HCT116 (cell line): ENCODE measurements at regions not wholly inside any gene's neighbourhood (a gene's known extent, or its start where the extent isn't known, plus 50 kb on each side); places are given as distances from the start of the nearest gene placed in this dataset.

Experiments used
- EGR1 ChIP-seq: IDR thresholded peaks from 2 replicates; pipeline ENCODE4 v1.6.1; 2012; ENCODE audit warnings: low read depth
- EZH2 ChIP-seq: fragments of 200-600 bp; sonication (generic); IDR thresholded peaks from 2 replicates; pipeline ENCODE4 v1.6.1; 2017; ENCODE audit warnings: antibody characterized with exemption, mixed run types
- EZH2phosphoT487 ChIP-seq: fragments of 200-600 bp; IDR thresholded peaks from 2 replicates; pipeline ENCODE4 v1.6.1; 2018; ENCODE audit warnings: antibody characterized with exemption, borderline replicate concordance
- POLR2A ChIP-seq: IDR thresholded peaks from 2 replicates; pipeline ENCODE4 v1.7.0; 2011; ENCODE audit warnings: borderline replicate concordance; ENCODE audit not compliant: insufficient read depth, insufficient read length; ENCODE audit errors: extremely low read depth
- TCF7L2 ChIP-seq: IDR thresholded peaks from 2 replicates; pipeline ENCODE4 v1.7.0; 2011; ENCODE audit warnings: borderline replicate concordance, inconsistent platforms; ENCODE audit not compliant: insufficient read depth, insufficient read length; ENCODE audit errors: extremely low read depth
- YY1 ChIP-seq: IDR thresholded peaks from 2 replicates; pipeline ENCODE4 v1.6.1; 2011; ENCODE audit warnings: low read length, low read depth, moderate library complexity, mild to moderate bottlenecking; ENCODE audit not compliant: insufficient replicate concordance; ENCODE audit errors: extremely low read depth
- ZFX ChIP-seq: fragments of 450-650 bp; IDR thresholded peaks from 2 replicates; pipeline ENCODE4 v1.6.1; 2017
- TF ChIP-seq, protein P1 (sequence below): IDR thresholded peaks from 2 replicates; pipeline ENCODE4 v1.6.1; 2012; ENCODE audit warnings: low read depth
- TF ChIP-seq, protein P2 (sequence below), 3 experiments: fragments of 200-600 bp in 1 of 3; sonication (generic) in 1 of 3; IDR thresholded peaks in 2 of 3; conservative IDR thresholded peaks in 1 of 3; 2 replicates each; pipeline ENCODE4 v1.5.1; 2012 to 2017; ENCODE audit warnings: low read depth in 2 of 3, low read length in 2 of 3, antibody characterized with exemption in 1 of 3, borderline replicate concordance in 1 of 3, control low read depth in 1 of 3, mild to moderate bottlenecking in 1 of 3, mixed read lengths in 1 of 3, mixed run types in 1 of 3, moderate library complexity in 1 of 3; ENCODE audit not compliant: insufficient read depth in 1 of 3

DNA sequence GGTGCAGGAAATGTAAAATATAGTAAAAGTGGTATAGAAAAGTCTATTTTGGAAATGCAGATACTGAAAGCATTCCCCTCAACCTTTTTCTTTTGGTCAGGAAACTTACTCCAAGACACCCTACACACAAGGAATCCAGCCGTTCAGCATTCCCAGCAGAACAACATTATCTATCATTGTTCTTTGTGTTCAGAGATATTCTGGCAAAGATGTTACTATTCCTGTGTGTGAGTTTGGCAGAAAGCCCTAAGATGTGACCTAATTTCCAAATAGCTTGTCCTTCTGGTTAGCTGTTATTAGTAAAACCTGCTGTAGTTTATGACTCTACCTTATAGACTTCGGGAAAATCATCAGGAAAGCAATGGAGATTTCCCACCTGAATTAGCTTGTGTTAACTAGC is 78.1 kb upstream of the PELI1 start:
- TF ChIP-seq, protein P1, sequence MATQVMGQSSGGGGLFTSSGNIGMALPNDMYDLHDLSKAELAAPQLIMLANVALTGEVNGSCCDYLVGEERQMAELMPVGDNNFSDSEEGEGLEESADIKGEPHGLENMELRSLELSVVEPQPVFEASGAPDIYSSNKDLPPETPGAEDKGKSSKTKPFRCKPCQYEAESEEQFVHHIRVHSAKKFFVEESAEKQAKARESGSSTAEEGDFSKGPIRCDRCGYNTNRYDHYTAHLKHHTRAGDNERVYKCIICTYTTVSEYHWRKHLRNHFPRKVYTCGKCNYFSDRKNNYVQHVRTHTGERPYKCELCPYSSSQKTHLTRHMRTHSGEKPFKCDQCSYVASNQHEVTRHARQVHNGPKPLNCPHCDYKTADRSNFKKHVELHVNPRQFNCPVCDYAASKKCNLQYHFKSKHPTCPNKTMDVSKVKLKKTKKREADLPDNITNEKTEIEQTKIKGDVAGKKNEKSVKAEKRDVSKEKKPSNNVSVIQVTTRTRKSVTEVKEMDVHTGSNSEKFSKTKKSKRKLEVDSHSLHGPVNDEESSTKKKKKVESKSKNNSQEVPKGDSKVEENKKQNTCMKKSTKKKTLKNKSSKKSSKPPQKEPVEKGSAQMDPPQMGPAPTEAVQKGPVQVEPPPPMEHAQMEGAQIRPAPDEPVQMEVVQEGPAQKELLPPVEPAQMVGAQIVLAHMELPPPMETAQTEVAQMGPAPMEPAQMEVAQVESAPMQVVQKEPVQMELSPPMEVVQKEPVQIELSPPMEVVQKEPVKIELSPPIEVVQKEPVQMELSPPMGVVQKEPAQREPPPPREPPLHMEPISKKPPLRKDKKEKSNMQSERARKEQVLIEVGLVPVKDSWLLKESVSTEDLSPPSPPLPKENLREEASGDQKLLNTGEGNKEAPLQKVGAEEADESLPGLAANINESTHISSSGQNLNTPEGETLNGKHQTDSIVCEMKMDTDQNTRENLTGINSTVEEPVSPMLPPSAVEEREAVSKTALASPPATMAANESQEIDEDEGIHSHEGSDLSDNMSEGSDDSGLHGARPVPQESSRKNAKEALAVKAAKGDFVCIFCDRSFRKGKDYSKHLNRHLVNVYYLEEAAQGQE = no peak
- TF ChIP-seq YY1 (no peak), POLR2A (no peak), EZH2phosphoT487 (no peak), TCF7L2 (no peak), ZFX (no peak), EGR1 (no peak), EZH2 (no peak)
- TF ChIP-seq, protein P2, sequence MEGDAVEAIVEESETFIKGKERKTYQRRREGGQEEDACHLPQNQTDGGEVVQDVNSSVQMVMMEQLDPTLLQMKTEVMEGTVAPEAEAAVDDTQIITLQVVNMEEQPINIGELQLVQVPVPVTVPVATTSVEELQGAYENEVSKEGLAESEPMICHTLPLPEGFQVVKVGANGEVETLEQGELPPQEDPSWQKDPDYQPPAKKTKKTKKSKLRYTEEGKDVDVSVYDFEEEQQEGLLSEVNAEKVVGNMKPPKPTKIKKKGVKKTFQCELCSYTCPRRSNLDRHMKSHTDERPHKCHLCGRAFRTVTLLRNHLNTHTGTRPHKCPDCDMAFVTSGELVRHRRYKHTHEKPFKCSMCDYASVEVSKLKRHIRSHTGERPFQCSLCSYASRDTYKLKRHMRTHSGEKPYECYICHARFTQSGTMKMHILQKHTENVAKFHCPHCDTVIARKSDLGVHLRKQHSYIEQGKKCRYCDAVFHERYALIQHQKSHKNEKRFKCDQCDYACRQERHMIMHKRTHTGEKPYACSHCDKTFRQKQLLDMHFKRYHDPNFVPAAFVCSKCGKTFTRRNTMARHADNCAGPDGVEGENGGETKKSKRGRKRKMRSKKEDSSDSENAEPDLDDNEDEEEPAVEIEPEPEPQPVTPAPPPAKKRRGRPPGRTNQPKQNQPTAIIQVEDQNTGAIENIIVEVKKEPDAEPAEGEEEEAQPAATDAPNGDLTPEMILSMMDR (IDR thresholded peaks at IDR 0.05 in 2 of 3, conservative IDR thresholded peaks at IDR 0.05 in 1 of 3; ENCODE audit: borderline replicate concordance in 1 of 3, insufficient read depth in 1 of 3, low read depth in 2 of 3, low read length in 2 of 3) = no peak
